Omental fat pad (tissue), 3 donors: ENCODE measurements at regions not wholly inside any gene's neighbourhood (a gene's known extent, or its start where the extent isn't known, plus 50 kb on each side); places are given as distances from the start of the nearest gene placed in this dataset.
"Not testable (repeated sequence)": the region's sequence is repeated elsewhere in the genome, so short reads cannot be mapped to it uniquely, and the experiment has no call there.

Experiments used
- ATAC-seq: fragments of 150-250 bp; one replicate; pipeline ENCODE4 v1.9.1; 2016; ENCODE audit warnings: mild to moderate bottlenecking, moderate library complexity; ENCODE audit not compliant: low FRiP score
- DNase-seq: peaks from one replicate; pipeline ENCODE4 v3.0.0-alpha.2; 2019; ENCODE audit warnings: low spot score
- CTCF ChIP-seq, 3 donors: fragments of 450-650 bp; IDR thresholded peaks; one replicate each; pipeline ENCODE4 v1.5.1; 2016 to 2017; ENCODE audit warnings: antibody characterized with exemption in 3 of 3, mild to moderate bottlenecking in 3 of 3, moderate library complexity in 2 of 3

- TF ChIP-seq CTCF (IDR thresholded peaks at IDR 0.05), result no peak
- ATAC-seq (no peak), DNase-seq (no peak)
Observed at GRCh38 chr1:197985351-197985750, 68.2 kb downstream of the LHX9 start.

- no peak for TF ChIP-seq CTCF (IDR thresholded peaks at IDR 0.05)
- no peak for DNase-seq
- ATAC-seq, result no peak
Observed at GRCh38 chr1:197986817-197987216, 69.6 kb downstream of the LHX9 start.

- ATAC-seq, result no peak
Observed at GRCh38 chr1:197987294-197987693, 70.1 kb downstream of the LHX9 start.

GRCh38 chr1:197988581-197988980 is 71.4 kb downstream of the LHX9 start:
- DNase-seq, ATAC-seq: not testable (repeated sequence)

More at GRCh38 chr1:197987294-197987693, 70.1 kb downstream of the LHX9 start:
- TF ChIP-seq CTCF (IDR thresholded peaks at IDR 0.05), result no peak
- DNase-seq, result no peak

GRCh38 chr1:197989058-197989457 is 71.9 kb downstream of the LHX9 start:
- DNase-seq, result no peak
- no peak for ATAC-seq
- no peak for TF ChIP-seq CTCF (IDR thresholded peaks at IDR 0.05)

GRCh38 chr1:197991594-197991993 is 74.4 kb downstream of the LHX9 start:
- ATAC-seq (no peak), DNase-seq (no peak)
- TF ChIP-seq CTCF (IDR thresholded peaks at IDR 0.05), result no peak

GRCh38 chr1:197994907-197995407 is 77.8 kb downstream of the LHX9 start:
- ATAC-seq, result no peak

More at GRCh38 chr1:197994907-197995407, 77.8 kb downstream of the LHX9 start:
- DNase-seq, result no peak
- TF ChIP-seq CTCF (IDR thresholded peaks at IDR 0.05), result no peak
